Ishikawa (cell line): ENCODE measurements at regions not wholly inside any gene's neighbourhood (a gene's known extent, or its start where the extent isn't known, plus 50 kb on each side); places are given as distances from the start of the nearest gene placed in this dataset.

Experiments used
- CEBPB ChIP-seq: IDR thresholded peaks from 2 replicates; pipeline ENCODE4 v1.6.1; 2012
- EP300 ChIP-seq: IDR thresholded peaks from 2 replicates; pipeline ENCODE4 v1.6.1; 2012; ENCODE audit warnings: borderline replicate concordance
- FOXM1 ChIP-seq: IDR thresholded peaks from 2 replicates; pipeline ENCODE4 v1.6.1; 2012; ENCODE audit warnings: low read depth, borderline replicate concordance
- MAX ChIP-seq: IDR thresholded peaks from 2 replicates; pipeline ENCODE4 v1.6.1; 2012
- NFIC ChIP-seq: IDR thresholded peaks from 2 replicates; pipeline ENCODE4 v1.6.1; 2012
- RAD21 ChIP-seq: IDR thresholded peaks from 2 replicates; pipeline ENCODE4 v1.6.1; 2012; ENCODE audit warnings: low read depth
- REST ChIP-seq: IDR thresholded peaks from 2 replicates; pipeline ENCODE4 v1.6.1; 2012; ENCODE audit warnings: low read depth, mild to moderate bottlenecking
- TAF1 ChIP-seq: IDR thresholded peaks from 2 replicates; pipeline ENCODE4 v1.6.1; 2012; ENCODE audit warnings: low read depth, mild to moderate bottlenecking
- TCF12 ChIP-seq: IDR thresholded peaks from 2 replicates; pipeline ENCODE4 v1.6.1; 2012; ENCODE audit warnings: low read depth
- TEAD4 ChIP-seq: IDR thresholded peaks from 2 replicates; pipeline ENCODE4 v1.6.1; 2012
- YY1 ChIP-seq: IDR thresholded peaks from 2 replicates; pipeline ENCODE4 v1.6.1; 2012; ENCODE audit warnings: low read depth
- ZBTB7A ChIP-seq: IDR thresholded peaks from 2 replicates; pipeline ENCODE4 v1.6.1; 2012; ENCODE audit warnings: low read depth

GRCh38 chr5:96080557-96080956 is 118.9 kb upstream of the ELL2 start:
- TF ChIP-seq MAX (no peak), TEAD4 (no peak), TAF1 (no peak), FOXM1 (no peak), ZBTB7A (no peak), REST (no peak), NFIC (no peak), EP300 (no peak), TCF12 (no peak), CEBPB (no peak), RAD21 (no peak), YY1 (no peak)
